ENCODE measurements at regions not wholly inside any gene's neighbourhood (a gene's known extent, or its start where the extent isn't known, plus 50 kb on each side); places are given as distances from the start of the nearest gene placed in this dataset.

DNA sequence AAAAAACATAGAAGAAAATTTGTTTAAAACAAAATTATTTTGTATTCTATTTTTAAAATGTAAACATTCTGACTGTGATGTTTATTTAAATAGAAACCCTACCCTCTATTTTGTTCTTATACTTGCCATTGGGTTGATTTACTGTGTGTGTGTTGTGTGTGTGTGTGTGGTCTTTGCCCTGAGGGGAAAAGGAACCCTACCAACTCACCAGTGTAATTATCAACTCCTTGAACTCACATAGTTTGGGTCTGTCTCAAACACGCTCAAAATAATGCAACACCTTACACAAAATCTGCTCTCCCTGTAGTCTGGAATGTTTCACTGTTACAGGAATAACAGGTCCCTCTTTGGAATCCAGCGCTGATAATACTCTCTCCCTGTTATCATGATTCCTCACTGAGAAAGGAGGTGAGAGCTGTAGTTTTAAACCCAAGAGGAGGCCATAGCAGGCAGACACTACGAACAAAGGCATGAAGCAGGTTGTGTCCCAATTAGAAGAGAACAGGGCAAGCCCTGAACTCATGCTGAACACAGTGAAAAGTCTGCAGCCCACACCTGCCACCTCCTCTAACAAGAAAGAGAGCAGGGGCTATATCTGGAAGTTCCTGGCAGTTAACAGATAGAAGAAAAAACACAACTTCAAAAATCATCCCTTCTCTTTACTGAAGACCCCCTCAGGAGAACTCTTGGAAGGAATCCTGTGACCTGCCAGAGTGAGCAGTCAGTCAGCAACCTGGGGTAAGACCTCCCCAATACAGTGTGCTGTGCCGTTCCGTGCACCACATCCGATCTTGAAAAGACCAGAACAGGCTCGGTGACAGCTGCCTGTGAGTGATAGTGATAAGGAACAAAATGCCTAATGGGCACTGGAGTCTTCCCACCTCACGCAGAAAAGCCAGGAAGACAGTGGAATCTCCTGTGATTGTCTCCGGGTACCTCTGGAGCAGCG is 608.1 kb upstream of the ADAMTS16 start:
- H3K27ac Mint-ChIP-seq: no peak overlapping the region
- no peaks in the 10 kb centered on the region for H3K36me3 Mint-ChIP-seq (ENCODE audit: insufficient read depth)
- H3K4me3 Mint-ChIP-seq: no peak overlapping the region
- no peaks in the 10 kb centered on the region for H3K27me3 Mint-ChIP-seq
- DNase-seq: no peak
- no peaks in the 10 kb centered on the region for H3K4me1 Mint-ChIP-seq (ENCODE audit: low read depth in 2 of 2)
- peaks cover 8 to 9% of the 10 kb centered on the region in 2 donors for H3K9me3 Mint-ChIP-seq
- no peak for ATAC-seq (replicated peaks)

DNA sequence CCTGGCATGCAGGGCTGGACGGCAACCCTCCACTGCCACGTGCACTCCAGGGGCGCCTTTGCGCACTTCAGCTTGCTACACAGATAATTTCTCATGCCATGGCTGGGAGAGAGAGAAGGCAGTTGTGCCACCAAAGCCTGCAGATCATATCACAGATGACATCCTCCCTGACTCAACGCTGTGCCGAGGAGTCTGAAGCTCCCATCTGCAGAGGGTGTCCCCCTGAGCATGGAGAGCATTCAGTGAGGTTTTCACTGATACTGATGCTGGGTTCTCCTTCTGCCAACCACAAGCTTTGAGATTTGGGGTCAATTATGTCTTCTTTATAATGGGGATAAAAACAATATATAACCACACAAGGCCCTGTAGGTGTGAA is 607.4 kb upstream of the ADAMTS16 start:
- DNase-seq (no peak), ATAC-seq (replicated peaks) (no peak)
- Mint-ChIP-seq H3K36me3 (ENCODE audit: insufficient read depth) (no peaks in the 10 kb centered on the region), H3K4me1 (ENCODE audit: low read depth in 2 of 2) (no peaks in the 10 kb centered on the region), H3K4me3 (no peak overlapping the region), H3K27me3 (no peaks in the 10 kb centered on the region), H3K27ac (no peak overlapping the region), H3K9me3 (peaks cover 8 to 13% of the 10 kb centered on the region in 2 donors)

DNA sequence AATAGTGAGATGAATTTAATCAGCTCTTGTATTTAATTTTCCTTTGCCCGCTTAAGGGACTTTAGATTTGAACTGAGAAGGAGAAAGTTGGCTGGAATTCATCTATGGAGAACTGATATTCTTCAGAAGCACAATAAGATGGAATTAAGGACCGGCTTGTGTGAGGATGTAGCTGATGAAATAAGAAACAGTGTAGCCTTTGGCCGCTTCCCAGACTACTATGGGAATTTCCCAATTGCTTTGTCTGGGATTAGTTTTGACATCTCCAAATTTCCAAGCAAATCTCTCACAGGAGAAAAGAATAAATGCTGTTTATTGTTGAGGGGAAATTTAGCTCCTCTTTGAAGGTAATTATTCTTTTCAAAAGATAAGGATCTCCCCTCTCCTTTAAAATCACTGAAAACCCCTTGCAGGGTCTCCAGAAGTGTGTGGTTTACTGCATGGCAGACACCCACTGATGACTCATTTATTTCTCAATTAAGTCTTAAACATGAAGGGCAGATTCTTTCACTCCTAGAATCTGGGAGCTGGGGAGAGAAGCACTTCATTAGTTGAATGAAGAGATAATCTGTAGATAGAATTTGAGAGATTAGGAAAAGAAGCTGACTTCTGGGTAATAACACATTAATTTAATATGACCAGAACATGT is 606.5 kb upstream of the ADAMTS16 start:
- no peak overlapping the region for H3K27ac Mint-ChIP-seq
- DNase-seq (no peak), ATAC-seq (replicated peaks) (no peak)
- H3K9me3 Mint-ChIP-seq: peaks cover 8 to 14% of the 10 kb centered on the region in 2 donors
- no peaks in the 10 kb centered on the region for H3K36me3 Mint-ChIP-seq (ENCODE audit: insufficient read depth)
- no peaks in the 10 kb centered on the region for H3K4me1 Mint-ChIP-seq (ENCODE audit: low read depth in 2 of 2)
- H3K4me3 Mint-ChIP-seq: no peak overlapping the region
- H3K27me3 Mint-ChIP-seq: no peaks in the 10 kb centered on the region

DNA sequence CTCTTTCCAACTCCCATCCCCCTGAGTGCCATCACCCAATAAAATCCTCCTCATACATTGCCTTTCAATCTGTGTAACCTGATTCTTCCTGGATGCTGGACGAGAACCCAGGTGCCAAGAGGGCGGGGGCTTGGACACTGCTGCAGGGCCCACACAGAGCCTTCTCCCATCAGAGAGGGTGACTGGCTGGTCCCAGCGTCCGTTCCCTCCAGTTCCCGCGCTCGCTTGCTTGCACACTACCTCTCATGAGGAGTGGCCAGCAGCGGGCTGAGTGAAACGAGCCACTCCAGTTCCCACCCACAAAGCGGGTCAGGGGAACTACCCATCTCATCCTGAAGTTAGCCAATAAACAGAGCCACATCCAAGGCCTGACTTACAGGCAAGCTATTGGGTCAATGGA is 602.6 kb upstream of the ADAMTS16 start:
- H3K9me3 Mint-ChIP-seq: peaks cover 11 to 24% of the 10 kb centered on the region in 2 donors
- ATAC-seq (replicated peaks) (no peak), DNase-seq (no peak)
- no peak overlapping the region for H3K27ac Mint-ChIP-seq
- no peaks in the 10 kb centered on the region for H3K27me3 Mint-ChIP-seq
- H3K4me1 Mint-ChIP-seq (ENCODE audit: low read depth in 2 of 2): no peaks in the 10 kb centered on the region
- no peaks in the 10 kb centered on the region for H3K36me3 Mint-ChIP-seq (ENCODE audit: insufficient read depth)
- no peak overlapping the region for H3K4me3 Mint-ChIP-seq

DNA sequence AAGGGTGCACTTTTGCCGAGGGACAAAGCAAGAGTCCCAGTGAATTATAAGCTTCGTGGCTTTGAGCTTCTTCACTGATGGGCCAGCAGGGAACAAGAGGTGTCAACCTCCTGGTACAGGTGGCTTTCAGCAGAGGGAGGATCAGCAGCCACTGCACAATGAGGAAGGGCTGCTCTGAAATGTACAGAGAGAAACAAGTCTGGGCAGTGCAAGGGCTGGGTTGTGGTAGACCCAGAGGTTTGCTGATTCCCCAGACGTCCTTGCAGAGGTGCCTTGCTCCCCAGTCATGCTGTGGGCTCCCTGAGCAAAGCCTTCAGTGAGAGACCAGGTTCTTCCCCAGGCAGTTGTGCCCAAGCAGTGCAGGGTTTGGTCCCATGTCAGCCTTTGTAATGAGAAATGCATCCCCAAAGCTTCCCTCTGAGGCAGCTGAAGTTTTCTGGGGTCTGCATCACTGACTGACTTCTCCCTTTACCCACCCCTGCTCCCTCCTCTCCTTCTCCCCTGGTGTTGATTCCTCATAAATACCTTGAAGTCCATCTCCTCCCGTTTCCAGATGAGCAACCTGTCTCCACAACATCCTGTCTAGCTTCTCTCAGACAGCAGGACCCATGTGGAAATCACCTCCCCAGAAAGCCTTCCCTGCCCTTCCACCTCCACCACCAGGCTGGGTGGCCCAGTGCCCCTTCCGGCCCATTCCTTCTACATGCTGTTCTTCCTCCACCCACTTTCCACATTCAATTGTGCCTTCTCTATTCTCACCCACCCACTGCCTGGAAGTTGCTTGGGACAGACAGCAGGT is 599.6 kb upstream of the ADAMTS16 start:
- DNase-seq: no peak
- Mint-ChIP-seq H3K4me1 (ENCODE audit: low read depth in 2 of 2) (no peaks in the 10 kb centered on the region), H3K27me3 (no peaks in the 10 kb centered on the region), H3K4me3 (no peak overlapping the region), H3K9me3 (peaks cover 12 to 26% of the 10 kb centered on the region in 2 donors), H3K36me3 (ENCODE audit: insufficient read depth) (no peaks in the 10 kb centered on the region), H3K27ac (no peak overlapping the region)
- no peak for ATAC-seq (replicated peaks)

DNA sequence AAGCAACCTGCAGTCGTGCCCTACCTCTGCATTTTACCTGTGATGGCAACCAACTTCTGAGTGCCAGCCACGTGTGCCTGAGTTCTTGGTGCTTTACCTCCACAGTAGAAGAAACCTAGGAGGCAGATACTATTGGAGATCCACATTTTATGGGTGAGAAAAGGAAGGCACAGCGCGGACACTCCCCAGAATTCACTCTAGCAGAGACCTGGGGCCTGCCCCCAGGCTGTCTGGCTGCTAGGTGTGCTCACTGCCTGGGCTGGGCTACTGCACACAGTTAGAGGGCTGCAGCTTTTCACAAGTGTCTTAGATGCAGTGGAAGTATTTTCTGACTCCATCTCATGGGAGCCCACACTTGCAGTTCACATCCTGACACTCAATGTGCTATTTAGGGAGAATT is 598.8 kb upstream of the ADAMTS16 start:
- DNase-seq (no peak), ATAC-seq (replicated peaks) (no peak)
- no peak overlapping the region for H3K4me3 Mint-ChIP-seq
- no peaks in the 10 kb centered on the region for H3K27me3 Mint-ChIP-seq
- H3K27ac Mint-ChIP-seq: no peak overlapping the region
- H3K4me1 Mint-ChIP-seq (ENCODE audit: low read depth in 2 of 2): no peaks in the 10 kb centered on the region
- H3K9me3 Mint-ChIP-seq: peaks cover 13 to 27% of the 10 kb centered on the region in 2 donors
- H3K36me3 Mint-ChIP-seq (ENCODE audit: insufficient read depth): no peaks in the 10 kb centered on the region

DNA sequence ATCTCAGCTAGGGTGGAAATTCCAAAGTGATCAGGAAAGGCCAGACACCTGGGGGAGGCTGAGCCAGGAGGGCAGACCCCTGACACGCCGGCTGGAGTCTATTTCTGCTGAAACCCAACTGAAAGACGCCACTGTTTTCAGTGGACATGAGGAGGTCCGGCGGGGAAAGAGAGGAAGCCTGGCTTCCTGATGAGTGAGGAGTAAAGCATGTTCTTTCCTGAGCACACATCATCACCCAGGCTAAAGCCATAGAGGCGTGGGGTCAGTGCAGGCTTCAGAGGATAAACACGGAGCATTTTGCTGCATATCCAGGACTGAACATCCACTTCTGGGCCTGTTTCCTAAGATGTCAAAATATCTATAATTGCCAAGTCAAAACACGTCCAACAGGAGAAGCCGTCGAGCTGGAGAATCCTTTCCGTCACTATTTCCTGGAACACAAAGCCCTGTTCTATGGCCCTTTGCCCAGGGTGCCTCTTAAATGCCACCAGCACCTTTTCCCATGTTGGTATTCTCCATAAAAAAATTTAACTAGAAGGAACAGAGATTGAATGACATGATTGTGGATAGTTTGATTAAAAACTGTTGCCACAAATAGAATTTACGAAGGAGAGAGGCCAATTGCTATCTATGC is 597.9 kb upstream of the ADAMTS16 start:
- ATAC-seq (replicated peaks): no peak

DNA sequence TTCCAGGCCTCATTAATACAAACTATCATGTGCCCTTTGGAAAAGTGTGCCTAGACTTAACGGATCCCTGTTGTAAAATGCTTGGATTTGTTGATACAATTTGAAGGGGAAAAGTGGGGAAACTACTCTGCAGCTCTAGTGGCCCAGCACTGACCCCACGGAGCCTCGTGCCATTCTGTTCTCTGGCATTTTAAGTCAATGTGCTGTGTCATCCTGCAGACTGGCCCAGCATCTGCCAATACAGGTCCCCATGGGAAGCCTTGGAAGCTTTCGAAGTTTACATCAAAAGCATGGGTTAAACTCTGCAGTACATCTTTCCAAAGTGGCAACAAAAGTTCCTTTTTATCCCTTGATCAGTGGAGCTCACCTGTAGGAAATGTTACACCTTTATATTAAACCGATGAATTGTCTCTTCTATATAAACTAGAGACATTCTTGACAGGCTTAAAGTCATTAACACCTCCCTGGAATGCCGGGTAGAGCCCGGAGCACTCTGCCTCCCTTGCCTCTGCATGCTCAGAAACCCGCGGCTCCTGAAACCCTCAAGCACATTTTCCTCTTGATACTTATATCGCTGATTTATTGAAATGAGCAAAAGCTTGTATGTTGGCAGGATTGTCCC is 596.0 kb upstream of the ADAMTS16 start:
- ATAC-seq (replicated peaks) (no peak), DNase-seq (no peak)
- Mint-ChIP-seq H3K4me1 (ENCODE audit: low read depth in 2 of 2) (no peaks in the 10 kb centered on the region), H3K36me3 (ENCODE audit: insufficient read depth) (no peaks in the 10 kb centered on the region), H3K4me3 (no peak overlapping the region), H3K27ac (no peak overlapping the region), H3K9me3 (peaks cover 15 to 20% of the 10 kb centered on the region in 2 donors), H3K27me3 (no peaks in the 10 kb centered on the region)

More for the DNA sequence above, 597.9 kb upstream of the ADAMTS16 start:
- Mint-ChIP-seq H3K4me3 (no peak overlapping the region), H3K36me3 (ENCODE audit: insufficient read depth) (no peaks in the 10 kb centered on the region), H3K4me1 (ENCODE audit: low read depth in 2 of 2) (no peaks in the 10 kb centered on the region), H3K27me3 (no peaks in the 10 kb centered on the region), H3K27ac (no peak overlapping the region), H3K9me3 (peaks cover 15 to 27% of the 10 kb centered on the region in 2 donors)
- no peak for DNase-seq

DNA sequence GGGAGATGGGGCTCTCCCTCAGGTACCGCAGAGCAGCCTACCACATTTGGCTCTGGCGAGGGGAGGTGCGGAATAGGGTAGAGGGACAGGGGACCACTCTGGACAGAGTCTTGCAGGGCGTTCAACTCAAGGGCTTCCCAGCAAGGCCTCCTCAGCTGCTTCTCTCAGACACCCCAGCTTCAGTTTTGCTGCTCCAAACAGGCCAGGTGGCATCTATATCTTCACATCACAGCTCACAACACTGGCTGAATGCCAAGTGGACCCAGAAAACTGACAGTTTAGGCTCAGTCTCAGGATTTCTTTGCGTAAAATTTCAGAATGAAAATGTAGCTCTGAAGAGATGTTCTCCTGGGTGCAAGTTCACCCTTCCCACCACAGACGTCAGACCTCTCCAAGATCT is 592.6 kb upstream of the ADAMTS16 start:
- ATAC-seq (replicated peaks) (no peak), DNase-seq (no peak)
- peaks cover 14 to 27% of the 10 kb centered on the region in 2 donors for H3K9me3 Mint-ChIP-seq
- H3K4me3 Mint-ChIP-seq: no peak overlapping the region
- no peaks in the 10 kb centered on the region for H3K36me3 Mint-ChIP-seq (ENCODE audit: insufficient read depth)
- H3K27ac Mint-ChIP-seq: no peak overlapping the region
- H3K27me3 Mint-ChIP-seq: no peaks in the 10 kb centered on the region
- H3K4me1 Mint-ChIP-seq (ENCODE audit: low read depth in 2 of 2): no peaks in the 10 kb centered on the region

DNA sequence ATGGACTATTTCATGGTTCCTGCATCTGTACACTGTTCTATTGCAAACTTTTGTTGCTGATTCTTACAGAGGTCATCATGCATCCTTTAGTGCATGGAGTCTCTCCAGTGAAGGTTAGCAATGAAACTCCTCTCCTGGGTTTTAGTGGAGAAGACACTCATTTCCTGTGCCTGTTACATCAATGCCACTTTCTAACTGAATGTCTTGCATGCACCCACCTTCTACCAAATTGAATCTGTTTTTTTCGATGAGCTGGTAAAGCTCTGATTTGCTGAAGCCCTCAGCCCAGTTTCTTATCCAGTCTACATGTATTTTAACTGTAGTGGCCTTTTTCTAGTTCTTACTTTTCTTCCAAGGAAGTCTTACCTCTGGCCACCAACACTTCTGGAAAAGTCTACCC is 591.8 kb upstream of the ADAMTS16 start:
- H3K4me1 Mint-ChIP-seq (ENCODE audit: low read depth in 2 of 2): no peaks in the 10 kb centered on the region
- H3K27ac Mint-ChIP-seq: no peak overlapping the region
- DNase-seq (no peak), ATAC-seq (replicated peaks) (no peak)
- peaks cover 16 to 27% of the 10 kb centered on the region in 2 donors for H3K9me3 Mint-ChIP-seq
- no peaks in the 10 kb centered on the region for H3K36me3 Mint-ChIP-seq (ENCODE audit: insufficient read depth)
- no peak overlapping the region for H3K4me3 Mint-ChIP-seq
- no peaks in the 10 kb centered on the region for H3K27me3 Mint-ChIP-seq

DNA sequence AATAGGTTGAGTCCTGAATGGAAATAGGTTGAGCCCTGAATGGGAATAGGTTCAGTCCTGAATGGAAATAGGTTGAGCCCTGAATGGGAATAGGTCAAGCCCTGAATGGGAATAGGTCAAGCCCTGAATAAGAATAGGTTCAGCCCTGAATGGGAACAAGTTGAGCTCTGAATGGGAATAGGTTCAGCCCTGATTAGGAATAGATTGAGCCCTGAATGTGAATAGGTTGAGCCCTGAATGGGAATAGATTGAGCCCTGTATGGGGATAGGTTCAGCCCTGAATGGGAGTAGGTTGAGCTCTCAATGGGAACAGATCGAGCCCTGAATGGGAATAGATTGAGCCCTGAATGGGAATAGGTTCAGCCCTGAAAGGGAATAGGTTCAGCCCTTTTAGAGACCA is 590.8 kb upstream of the ADAMTS16 start:
- Mint-ChIP-seq H3K4me3 (no peak overlapping the region), H3K27ac (no peak overlapping the region), H3K36me3 (ENCODE audit: insufficient read depth) (no peaks in the 10 kb centered on the region), H3K9me3 (peaks cover 14 to 27% of the 10 kb centered on the region in 2 donors), H3K4me1 (ENCODE audit: low read depth in 2 of 2) (no peaks in the 10 kb centered on the region), H3K27me3 (no peaks in the 10 kb centered on the region)
- ATAC-seq (replicated peaks) (no peak), DNase-seq (no peak)

DNA sequence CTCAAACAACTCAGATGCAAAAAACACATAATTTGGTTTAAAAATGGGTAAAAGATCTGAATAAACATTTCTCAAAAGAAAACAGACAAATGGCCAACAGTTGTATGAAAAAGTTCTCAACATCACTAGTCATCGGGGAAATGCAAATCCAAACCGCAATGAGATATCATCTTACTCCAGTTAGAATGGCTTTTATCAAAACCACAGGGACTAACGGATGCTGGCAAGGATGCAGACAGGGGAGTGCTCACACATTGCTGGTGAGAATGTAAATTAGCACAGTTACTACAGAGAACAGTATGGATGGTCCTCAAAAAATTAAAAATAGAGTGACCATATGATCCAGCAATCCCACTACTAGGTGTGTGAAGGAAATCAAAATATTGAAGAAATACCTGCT is 589.1 kb upstream of the ADAMTS16 start:
- H3K4me3 Mint-ChIP-seq: no peak overlapping the region

DNA sequence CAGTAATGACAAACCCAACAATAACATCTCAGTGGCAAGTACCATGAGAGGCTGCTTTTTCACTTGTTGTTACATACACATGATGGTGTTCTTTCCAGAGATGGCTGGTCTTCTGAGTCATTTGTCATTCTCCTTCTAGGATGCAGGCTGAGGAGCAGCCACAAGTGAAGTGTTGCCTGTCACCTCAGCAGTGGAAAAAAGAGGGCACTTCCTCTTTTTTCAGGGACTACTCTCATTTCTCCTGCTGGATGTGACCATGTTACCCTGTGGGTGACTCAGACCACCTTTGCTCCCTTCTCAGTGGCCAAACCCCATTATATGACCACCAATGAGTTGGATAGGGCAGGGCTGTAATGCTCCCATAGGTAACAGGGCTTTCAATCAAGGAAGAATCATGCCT is 587.0 kb upstream of the ADAMTS16 start:
- Mint-ChIP-seq H3K27ac (no peak overlapping the region), H3K4me3 (no peak overlapping the region), H3K27me3 (no peaks in the 10 kb centered on the region), H3K4me1 (ENCODE audit: low read depth in 2 of 2) (no peaks in the 10 kb centered on the region), H3K36me3 (ENCODE audit: insufficient read depth) (no peaks in the 10 kb centered on the region), H3K9me3 (peaks cover 10 to 26% of the 10 kb centered on the region in 2 donors)
- no peak for ATAC-seq (replicated peaks)
- no peak for DNase-seq

More for the DNA sequence above, 589.1 kb upstream of the ADAMTS16 start:
- Mint-ChIP-seq H3K27ac (no peak overlapping the region), H3K9me3 (peaks cover 12 to 20% of the 10 kb centered on the region in 2 donors), H3K4me1 (ENCODE audit: low read depth in 2 of 2) (no peaks in the 10 kb centered on the region), H3K27me3 (no peaks in the 10 kb centered on the region), H3K36me3 (ENCODE audit: insufficient read depth) (no peaks in the 10 kb centered on the region)
- DNase-seq: no peak
- no peak for ATAC-seq (replicated peaks)

Data from effector memory CD8-positive, alpha-beta T cell (primary cell).